H1 (cell line): ENCODE measurements at regions not wholly inside any gene's neighbourhood (a gene's known extent, or its start where the extent isn't known, plus 50 kb on each side); places are given as distances from the start of the nearest gene placed in this dataset.

Experiments used
- CTCF ChIA-PET: fragments of 300-600 bp; sonication (Branson Sonifier 250); formaldehyde crosslinking; loops from one replicate; lab custom pipeline; 2021; ENCODE audit not compliant: partially characterized antibody; lab: Charles Lee
- POLR2A ChIA-PET: fragments of 300-600 bp; sonication (Branson Sonifier 250); formaldehyde crosslinking; loops from one replicate; lab custom pipeline; 2021; ENCODE audit warnings: inconsistent platforms; ENCODE audit not compliant: partially characterized antibody; lab: Charles Lee
- DNase-seq, 2 experiments: peaks; one replicate each; pipeline versions ENCODE4 v3.0.0 to v3.0.0-alpha.2; 2010 to 2022; ENCODE audit warnings: low spot score in 2 of 2, low read depth in 1 of 2, mixed read lengths in 1 of 2
- FAIRE-seq: peaks from 2 replicates; lab custom pipeline; 2011; peaks lifted over from hg19 to GRCh38; lab: Jason Lieb, UNC
- H2AFZ ChIP-seq: 2 replicates; pipeline ENCODE4 v1.8.1; 2012; ENCODE audit warnings: low read length, inconsistent platforms
- H2AK5ac ChIP-seq: 2 replicates; pipeline ENCODE4 v1.6.1; 2013; ENCODE audit warnings: low read depth, low read length
- H2BK120ac ChIP-seq: replicated peaks from 2 replicates; pipeline ENCODE3; 2013; ENCODE audit warnings: low read depth, low read length, inconsistent platforms
- H2BK12ac ChIP-seq: 2 replicates; pipeline ENCODE4 v1.6.1; 2013; ENCODE audit warnings: low read depth, low read length
- H2BK15ac ChIP-seq: 2 replicates; pipeline ENCODE4 v1.6.1; 2013; ENCODE audit warnings: low read length
- H2BK20ac ChIP-seq: 2 replicates; pipeline ENCODE4 v1.6.1; 2013; ENCODE audit warnings: low read length
- H2BK5ac ChIP-seq: 2 replicates; pipeline ENCODE4 v1.6.1; 2013; ENCODE audit warnings: low read depth, low read length
- H3K14ac ChIP-seq: 2 replicates; pipeline ENCODE4 v1.6.1; 2013; ENCODE audit warnings: inconsistent platforms; ENCODE audit not compliant: insufficient read length
- H3K18ac ChIP-seq: 2 replicates; pipeline ENCODE4 v1.6.1; 2013; ENCODE audit warnings: low read length; ENCODE audit errors: extremely low read depth
- H3K23ac ChIP-seq: 2 replicates; pipeline ENCODE4 v1.6.1; 2013; ENCODE audit warnings: inconsistent platforms; ENCODE audit not compliant: insufficient read length
- H3K23me2 ChIP-seq: 2 replicates; pipeline ENCODE4 v1.6.1; 2013; ENCODE audit warnings: low read depth, low read length
- H3K27ac ChIP-seq: 2 replicates; pipeline ENCODE4 v1.6.1; 2011; ENCODE audit warnings: low read depth, low read length, inconsistent platforms
- H3K27me3 ChIP-seq, 4 experiments: replicated peaks in 1 of 4; 1 replicate in 1 of 4; 2 replicates in 3 of 4; pipeline versions ENCODE4 v1.6.1 to v1.8.1; 2011 to 2013; ENCODE audit warnings: low read length in 3 of 4, mild to moderate bottlenecking in 3 of 4, inconsistent platforms in 2 of 4, mixed read lengths in 2 of 4, moderate library complexity in 1 of 4; ENCODE audit not compliant: control insufficient read depth in 3 of 4, insufficient read depth in 3 of 4; ENCODE audit errors: extremely low read depth in 1 of 4
- H3K36me3 ChIP-seq, 4 experiments: 2 replicates each; pipeline versions ENCODE4 v1.6.1 to v1.8.1; 2011 to 2013; ENCODE audit warnings: mild to moderate bottlenecking in 4 of 4, low read length in 3 of 4, moderate library complexity in 2 of 4, control low read depth in 1 of 4, inconsistent platforms in 1 of 4; ENCODE audit not compliant: insufficient read depth in 4 of 4, control insufficient read depth in 2 of 4
- H3K4ac ChIP-seq: replicated peaks from 2 replicates; pipeline ENCODE3; 2013; ENCODE audit warnings: low read length, low read depth, mixed read lengths, inconsistent platforms; ENCODE audit not compliant: insufficient read length
- H3K4me1 ChIP-seq, 4 experiments: replicated peaks in 1 of 4; 1 replicate in 1 of 4; 2 replicates in 3 of 4; pipeline versions ENCODE4 v1.6.1 to v1.8.1; 2011 to 2013; ENCODE audit warnings: low read length in 3 of 4, inconsistent platforms in 2 of 4, mixed read lengths in 1 of 4; ENCODE audit not compliant: insufficient read depth in 4 of 4, control insufficient read depth in 3 of 4
- H3K4me2 ChIP-seq, 2 experiments: 2 replicates each; pipeline versions ENCODE4 v1.6.1 to v1.8.1; 2011 to 2013; ENCODE audit warnings: low read depth in 2 of 2, low read length in 2 of 2, control low read depth in 1 of 2, inconsistent platforms in 1 of 2, mild to moderate bottlenecking in 1 of 2; ENCODE audit not compliant: insufficient read depth in 1 of 2
- H3K4me3 ChIP-seq, 4 experiments: fragments of 200-600, 300-600 bp in 1 of 4; sonication (generic), shearing (Covaris generic), sonication (Bioruptor Twin) in 1 of 4; 2 replicates each; pipeline versions ENCODE4 v1.5.1 to v1.8.1; 2011 to 2016; ENCODE audit warnings: low read length in 4 of 4, low read depth in 3 of 4, control low read depth in 2 of 4, inconsistent platforms in 2 of 4, mild to moderate bottlenecking in 2 of 4, mixed read lengths in 1 of 4, moderate library complexity in 1 of 4; ENCODE audit not compliant: insufficient read depth in 2 of 4; ENCODE audit errors: extremely low read depth in 1 of 4
- H3K56ac ChIP-seq: replicated peaks from 2 replicates; pipeline ENCODE3; 2013; ENCODE audit warnings: low read depth, mild to moderate bottlenecking, mixed read lengths, low read length, inconsistent platforms; ENCODE audit not compliant: insufficient read length
- H3K79me1 ChIP-seq: 2 replicates; pipeline ENCODE4 v1.6.1; 2013; ENCODE audit warnings: low read depth, low read length, control low read depth
- H3K79me2 ChIP-seq, 2 experiments: 2 replicates each; pipeline versions ENCODE4 v1.6.1 to v1.8.1; 2012 to 2013; ENCODE audit warnings: low read length in 2 of 2, mild to moderate bottlenecking in 2 of 2, inconsistent platforms in 1 of 2; ENCODE audit not compliant: insufficient read depth in 2 of 2, control insufficient read depth in 1 of 2
- H3K9ac ChIP-seq, 4 experiments: replicated peaks in 1 of 4; 1 replicate in 1 of 4; 2 replicates in 3 of 4; pipeline versions ENCODE4 v1.6.1 to v1.8.1; 2011 to 2013; ENCODE audit warnings: low read depth in 3 of 4, low read length in 3 of 4, control low read depth in 2 of 4, mild to moderate bottlenecking in 2 of 4, moderate library complexity in 2 of 4, inconsistent platforms in 1 of 4; ENCODE audit errors: extremely low read depth in 1 of 4
- H3K9me3 ChIP-seq, 2 experiments: 2 replicates each; pipeline versions ENCODE4 v1.6.1 to v1.8.1; 2012 to 2013; ENCODE audit warnings: mild to moderate bottlenecking in 2 of 2, moderate library complexity in 2 of 2, control low read depth in 1 of 2, inconsistent platforms in 1 of 2, low read depth in 1 of 2, low read length in 1 of 2, mixed read lengths in 1 of 2; ENCODE audit not compliant: insufficient read depth in 2 of 2
- H4K20me1 ChIP-seq, 2 experiments: replicated peaks in 1 of 2; 2 replicates each; pipeline versions ENCODE3 to v1.8.1; 2011 to 2013; ENCODE audit warnings: inconsistent platforms in 2 of 2, low read length in 2 of 2, mild to moderate bottlenecking in 1 of 2; ENCODE audit not compliant: insufficient read depth in 2 of 2, control insufficient read depth in 1 of 2
- H4K5ac ChIP-seq: 2 replicates; pipeline ENCODE4 v1.6.1; 2013; ENCODE audit warnings: low read length, low read depth, mixed read lengths, inconsistent platforms; ENCODE audit not compliant: insufficient read length
- H4K8ac ChIP-seq: 2 replicates; pipeline ENCODE4 v1.8.0; 2013; ENCODE audit warnings: mild to moderate bottlenecking, moderate library complexity, low read length, inconsistent platforms; ENCODE audit not compliant: insufficient read depth; ENCODE audit errors: extremely low read depth
- H4K91ac ChIP-seq: replicated peaks from 2 replicates; pipeline ENCODE3; 2013; ENCODE audit warnings: low read length, mixed read lengths, inconsistent platforms; ENCODE audit not compliant: insufficient read length
- ATF2 ChIP-seq: IDR thresholded peaks from 2 replicates; pipeline ENCODE4 v1.6.1; 2012; ENCODE audit warnings: low read length, inconsistent platforms
- CHD1 ChIP-seq: IDR thresholded peaks from 2 replicates; pipeline ENCODE4 v1.6.1; 2012; ENCODE audit warnings: low read depth, low read length, improper control_type of control experiment
- CHD2 ChIP-seq: IDR thresholded peaks from 2 replicates; pipeline ENCODE4 v1.6.1; 2012; ENCODE audit warnings: low read length, improper control_type of control experiment
- EGR1 ChIP-seq: IDR thresholded peaks from 2 replicates; pipeline ENCODE4 v1.6.1; 2011; ENCODE audit warnings: low read depth, low read length, borderline replicate concordance
- GABPA ChIP-seq: IDR thresholded peaks from 2 replicates; pipeline ENCODE4 v1.6.1; 2011; ENCODE audit warnings: mild to moderate bottlenecking, low read length, moderate library complexity, borderline replicate concordance; ENCODE audit not compliant: insufficient read depth
- GTF2F1 ChIP-seq: IDR thresholded peaks from 2 replicates; pipeline ENCODE4 v1.6.1; 2012; ENCODE audit warnings: low read depth, low read length, improper control_type of control experiment, borderline replicate concordance
- HDAC6 ChIP-seq: IDR thresholded peaks from one replicate; pipeline ENCODE4 v1.7.1; 2012; ENCODE audit warnings: low read depth, mild to moderate bottlenecking, inconsistent platforms, low read length, moderate library complexity
- JUN ChIP-seq: IDR thresholded peaks from 2 replicates; pipeline ENCODE4 v1.6.1; 2011; ENCODE audit warnings: low read depth, mild to moderate bottlenecking, improper control_type of control experiment, low read length
- MAFK ChIP-seq: IDR thresholded peaks from 2 replicates; pipeline ENCODE4 v1.6.1; 2012; ENCODE audit warnings: low read depth, mild to moderate bottlenecking, improper control_type of control experiment, low read length
- POU5F1 ChIP-seq: IDR thresholded peaks from 2 replicates; pipeline ENCODE4 v1.6.1; 2011; ENCODE audit warnings: low read depth, mild to moderate bottlenecking, low read length, moderate library complexity
- RFX5 ChIP-seq: IDR thresholded peaks from 2 replicates; pipeline ENCODE4 v1.6.1; 2011; ENCODE audit warnings: low read depth, low read length, improper control_type of control experiment, borderline replicate concordance
- RXRA ChIP-seq: IDR thresholded peaks from 2 replicates; pipeline ENCODE4 v1.6.1; 2011; ENCODE audit warnings: low read depth, mild to moderate bottlenecking, low read length, moderate library complexity; ENCODE audit not compliant: insufficient read depth
- SUZ12 ChIP-seq: fragments of 200-600 bp; sonication (generic); IDR thresholded peaks from 2 replicates; pipeline ENCODE4 v1.6.1; 2012; ENCODE audit warnings: mild to moderate bottlenecking, inconsistent platforms, low read length, moderate library complexity, mixed read lengths
- TEAD4 ChIP-seq: IDR thresholded peaks from 2 replicates; pipeline ENCODE4 v1.6.1; 2012; ENCODE audit warnings: low read depth, low read length, inconsistent platforms, mixed read lengths
- WGBS, 2 experiments: shearing (Covaris generic) in 1 of 2; methylation state at CpG; one replicate each; pipeline versions ENCODE4 v1.1.6 to v1.1.7; 2013 to 2015; ENCODE audit warnings: low lambda C conversion rate in 2 of 2, mixed read lengths in 2 of 2, inconsistent platforms in 1 of 2, low coverage in 1 of 2, missing lambda C conversion rate in 1 of 2; ENCODE audit not compliant: insufficient replicate concordance in 2 of 2, insufficient coverage in 1 of 2, insufficient read length in 1 of 2; ENCODE audit errors: extremely low coverage in 1 of 2, missing lambda C conversion rate in 1 of 2; 5-methylcytosine and 5-hydroxymethylcytosine counted together

DNA sequence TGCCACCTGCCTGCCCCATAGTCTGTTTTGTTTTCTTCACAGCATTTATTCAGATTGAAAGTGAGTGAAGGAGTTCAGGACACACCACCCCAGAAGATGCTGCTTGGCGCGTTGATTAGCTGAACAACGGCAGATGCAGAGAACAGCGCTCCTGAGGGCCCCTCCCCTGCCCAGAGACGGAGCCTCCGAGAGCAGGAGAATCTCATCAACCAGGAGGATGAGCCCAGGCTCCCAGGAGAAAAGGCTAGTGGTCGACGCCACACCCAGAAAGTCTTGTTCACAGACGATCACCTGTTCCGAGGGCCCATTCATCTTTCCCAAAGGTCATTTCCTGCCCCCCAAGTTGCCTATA lies 180.4 kb upstream of the PPP1R26 start:
- H2BK5ac ChIP-seq: no peak overlapping the region
- H3K23me2 ChIP-seq: peaks cover 5% of the 10 kb centered on the region; the same call in 1 of the 2 replicates
- H2BK120ac ChIP-seq: no peak overlapping the region
- no peak overlapping the region for H4K91ac ChIP-seq
- H3K36me3 ChIP-seq: no peaks in the 10 kb centered on the region
- no peak overlapping the region for H2BK12ac ChIP-seq
- H3K27ac ChIP-seq: no peak overlapping the region
- H3K9ac ChIP-seq: no peak overlapping the region
- FAIRE-seq (no peak), DNase-seq (peak in 1 of 2 experiments; percentile 32)
- no peak overlapping the region for H3K14ac ChIP-seq
- H3K4ac ChIP-seq: no peak overlapping the region
- 93% methylated on average over 10 of the region's 10 CpGs; no CpG with 5 or more reads in 1 of the 2 experiments for WGBS, 2 experiments
- H3K4me2 ChIP-seq: no peak overlapping the region
- H3K79me2 ChIP-seq: no peaks in the 10 kb centered on the region
- no peak overlapping the region for H3K56ac ChIP-seq
- H2BK15ac ChIP-seq: 0 out of 2 replicates have a peak overlapping the region, but pooled peaks have one; percentile 61
- no peak overlapping the region for H2AFZ ChIP-seq
- CTCF ChIA-PET: interaction anchor here (1.3 kb wide), 1 partner anchor 17 kb away, joined by 3 read pairs; no protein-coding TSS in a partner anchor
- H2AK5ac ChIP-seq: 0 out of 2 replicates have a peak overlapping the region, but pooled peaks have one; percentile 65
- H4K20me1 ChIP-seq: peaks cover 0 to 3% of the 10 kb centered on the region in 2 experiments
- no peak overlapping the region for H3K18ac ChIP-seq
- peaks cover 1 to 15% (median 10%) of the 10 kb centered on the region in 4 experiments; a peak in 5 of 7 replicates for H3K4me1 ChIP-seq
- H3K23ac ChIP-seq: no peak overlapping the region
- H3K9me3 ChIP-seq: no peaks in the 10 kb centered on the region
- no peak overlapping the region for H4K5ac ChIP-seq
- H2BK20ac ChIP-seq: no peak overlapping the region; the same call in 1 of the 2 replicates
- H3K79me1 ChIP-seq: no peaks in the 10 kb centered on the region
- H4K8ac ChIP-seq: no peak overlapping the region
- H3K4me3 ChIP-seq: no peak overlapping the region
- no peaks in the 10 kb centered on the region for H3K27me3 ChIP-seq
- POLR2A ChIA-PET: no interaction called here
- TF ChIP-seq TEAD4 (no peak), SUZ12 (no peak), HDAC6 (no peak), MAFK (no peak), JUN (no peak), GABPA (no peak), CHD1 (no peak), POU5F1 (no peak), EGR1 (no peak), GTF2F1 (no peak), RFX5 (no peak), CHD2 (no peak), RXRA (no peak), ATF2 (no peak)
